ENCODE measurements at regions not wholly inside any gene's neighbourhood (a gene's known extent, or its start where the extent isn't known, plus 50 kb on each side); places are given as distances from the start of the nearest gene placed in this dataset.
A peak's percentile ranks its signal among the peaks of the same experiment; 100 is the strongest.
"Not testable (repeated sequence)": the region's sequence is repeated elsewhere in the genome, so short reads cannot be mapped to it uniquely, and the experiment has no call there.

GRCh38 chr3:191975936-191976335 is 515.0 kb downstream of the PYDC2 start:
- DNase-seq = no peak

GRCh38 chr3:191980443-191980842 is 519.5 kb downstream of the PYDC2 start:
- no peak for DNase-seq

DNA sequence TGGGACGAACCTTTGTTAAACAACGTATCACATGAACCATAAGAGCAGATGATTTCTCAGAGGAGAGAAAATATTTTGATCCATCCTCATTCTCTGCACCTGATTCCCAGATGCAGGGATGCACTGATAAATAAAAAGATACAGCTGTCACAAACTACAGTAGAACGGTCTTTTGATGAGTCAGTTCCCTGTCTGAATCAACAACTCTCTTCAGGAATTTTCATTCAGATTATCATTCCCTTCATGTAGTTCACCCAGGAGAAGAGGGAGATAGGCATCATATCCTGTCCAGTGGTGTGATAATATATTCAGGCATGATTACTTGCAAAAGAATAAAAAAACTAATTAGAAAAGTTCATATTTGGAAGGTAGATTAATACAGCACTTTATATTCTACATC is 521.5 kb downstream of the PYDC2 start:
- DNase-seq = no peak

- no peak for DNase-seq
Measured at GRCh38 chr3:191985691-191986090, 524.7 kb downstream of the PYDC2 start.

DNA sequence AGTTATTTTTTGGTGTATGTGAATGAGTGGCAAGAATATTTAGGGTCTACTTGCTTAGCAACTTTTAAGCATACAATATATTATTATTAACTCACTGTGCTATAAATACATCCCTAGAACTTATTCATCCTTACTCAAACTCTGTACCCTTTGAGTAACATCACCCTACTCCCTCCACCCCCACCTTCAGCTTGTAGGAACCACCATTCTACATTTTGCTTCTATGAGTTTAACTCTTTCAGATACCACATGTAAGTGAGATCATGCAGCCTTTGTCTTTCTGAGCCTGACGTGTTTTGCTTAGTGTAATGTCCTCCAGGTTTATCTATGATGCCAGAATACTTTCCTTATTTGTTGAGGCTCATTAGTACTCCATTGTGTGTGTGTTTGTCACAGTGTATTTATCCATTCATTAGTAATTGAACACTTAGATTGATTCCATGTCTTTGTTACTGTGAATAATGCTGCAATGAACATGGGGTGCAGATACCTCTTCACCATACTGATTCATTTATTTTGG is 526.9 kb downstream of the PYDC2 start:
- no peak for DNase-seq

- DNase-seq = not testable (repeated sequence)
Measured at GRCh38 chr3:191993952-191994351, 533.0 kb downstream of the PYDC2 start.

DNA sequence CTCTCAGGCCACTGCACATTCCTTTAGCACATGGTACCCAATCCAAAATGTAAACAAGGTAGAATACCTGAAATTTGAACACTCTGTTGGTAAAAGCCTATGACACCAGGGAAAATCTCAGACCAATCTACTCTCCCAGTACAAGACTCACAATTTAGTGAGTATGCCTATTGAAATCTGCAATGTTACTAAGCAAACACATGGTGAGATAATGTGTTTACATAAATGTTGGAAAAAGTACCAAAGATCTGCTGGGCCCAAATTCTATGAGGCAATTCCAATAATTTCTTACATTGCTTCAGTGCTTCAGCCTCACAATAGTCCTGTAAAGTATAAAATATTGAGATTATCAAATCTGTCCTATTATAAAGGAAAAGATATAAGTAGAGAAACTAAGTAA is 536.1 kb downstream of the PYDC2 start:
- DNase-seq = no peak

GRCh38 chr3:191997579-191998268 is 536.8 kb downstream of the PYDC2 start:
- no peak for DNase-seq

DNA sequence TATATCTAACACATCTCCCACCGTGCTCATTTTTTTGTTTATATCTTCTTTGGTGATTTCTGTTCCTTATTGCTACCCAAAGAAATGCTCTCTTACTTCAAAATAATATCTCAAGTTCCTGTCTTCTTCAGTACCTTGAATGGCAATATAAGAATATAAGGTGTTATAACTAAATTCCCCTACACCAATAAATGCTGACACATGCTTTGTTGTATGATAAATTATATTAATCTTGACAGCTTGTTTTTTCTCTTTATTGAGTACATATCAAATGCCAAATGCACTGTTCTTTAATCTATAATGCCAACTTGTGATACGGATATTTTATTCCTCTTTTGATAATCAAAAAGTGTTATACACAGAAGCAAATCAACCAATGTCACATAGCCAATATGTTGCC is 540.3 kb downstream of the PYDC2 start:
- DNase-seq = no peak

- DNase-seq = no peak
Measured at GRCh38 chr3:192005989-192006388, 545.0 kb downstream of the PYDC2 start.

DNA sequence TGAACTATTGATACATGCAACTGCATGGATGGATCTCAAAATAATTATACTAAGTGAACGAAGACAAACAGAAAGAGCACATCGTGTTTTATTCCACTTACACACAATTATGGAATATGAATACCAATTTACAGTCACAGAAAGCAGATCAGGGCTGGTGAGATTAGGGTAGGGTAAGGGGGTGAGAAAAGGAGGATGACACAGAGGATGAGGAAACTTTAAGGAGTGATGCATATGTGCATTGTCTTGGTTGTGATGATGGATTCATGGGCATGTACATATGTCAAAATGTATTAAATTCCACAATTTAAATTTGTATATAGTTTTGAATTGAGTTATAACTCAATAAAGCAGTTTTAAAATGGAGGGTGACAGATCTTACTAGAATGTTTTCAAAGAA is 548.9 kb downstream of the PYDC2 start:
- DNase-seq = no peak

DNA sequence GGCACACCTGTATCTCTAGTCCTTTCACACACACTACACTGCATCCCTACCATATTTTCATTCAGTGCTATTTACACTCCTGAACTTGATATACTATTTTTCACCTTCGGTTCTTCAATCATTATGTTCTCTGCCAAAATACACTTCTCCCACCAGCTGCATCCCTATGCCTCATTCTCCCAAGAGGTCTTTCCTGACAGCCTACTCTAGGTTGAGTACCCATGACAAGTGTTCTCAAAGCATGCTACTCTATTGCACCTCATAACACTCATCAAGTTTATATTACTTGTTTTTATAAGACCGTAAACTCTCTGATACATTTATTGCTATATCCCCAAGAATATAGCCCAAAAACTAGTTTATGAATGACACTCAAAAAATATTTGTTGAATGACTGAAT is 549.5 kb downstream of the PYDC2 start:
- no peak for DNase-seq

DNA sequence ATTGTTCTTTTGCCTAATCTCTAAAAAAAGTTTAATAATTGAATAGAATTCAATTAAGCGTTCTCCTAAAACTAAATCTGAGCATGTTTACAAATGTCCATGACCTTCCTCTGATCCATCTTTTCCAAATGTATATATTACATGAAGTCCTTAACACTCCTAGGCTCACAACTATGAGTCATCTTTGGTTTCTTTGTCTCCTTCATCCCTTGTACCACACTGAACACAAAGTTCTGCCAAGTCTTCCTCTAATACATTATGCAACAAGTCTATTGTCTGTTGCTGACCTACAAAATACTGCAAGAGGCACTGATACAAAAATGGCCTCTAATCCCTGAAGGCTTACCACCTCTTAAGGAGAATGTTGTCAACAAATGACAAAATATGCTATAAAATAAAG is 550.2 kb downstream of the PYDC2 start:
- no peak for DNase-seq

GRCh38 chr3:192013110-192013509 is 552.1 kb downstream of the PYDC2 start:
- no peak for DNase-seq

- no peak for DNase-seq
Measured at GRCh38 chr3:192022412-192022811, 561.4 kb downstream of the PYDC2 start.

DNA sequence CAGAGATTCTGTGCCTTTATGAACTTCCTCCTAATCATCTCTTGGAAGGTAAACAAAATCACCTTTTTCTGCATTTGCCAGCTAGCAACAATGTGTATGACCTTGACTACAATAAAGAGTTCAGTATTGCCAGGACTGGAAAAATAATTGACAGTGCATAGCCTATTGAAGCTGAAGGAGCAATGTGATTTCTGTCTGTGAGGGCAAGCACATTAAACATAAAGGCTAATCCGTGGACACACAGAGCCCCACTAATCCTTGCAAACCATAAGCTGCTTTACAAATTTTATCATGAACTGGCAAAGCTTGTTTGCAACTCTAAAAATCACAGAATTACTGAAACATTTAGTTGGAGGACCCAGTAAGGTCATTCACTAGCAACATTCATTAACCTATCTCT is 563.8 kb downstream of the PYDC2 start:
- no peak for DNase-seq

DNA sequence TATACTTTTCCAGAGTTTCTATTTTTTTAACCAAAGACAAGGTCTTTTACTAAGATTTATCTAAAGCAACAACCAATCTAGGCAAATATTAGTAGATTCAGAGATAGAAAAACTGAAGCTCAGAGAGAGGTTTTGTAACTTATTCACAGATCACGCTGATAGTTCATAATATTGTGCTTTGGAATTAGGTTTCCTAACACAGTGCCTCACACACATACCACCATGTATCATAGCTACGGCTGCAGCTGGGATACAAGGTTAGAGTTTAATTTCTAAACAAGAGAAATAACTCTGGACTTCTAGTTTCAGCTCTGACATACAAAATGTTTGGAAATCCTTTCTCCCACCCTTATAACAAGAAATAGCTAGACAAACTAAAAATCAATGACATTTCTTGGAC is 565.7 kb downstream of the PYDC2 start:
- no peak for DNase-seq

DNA sequence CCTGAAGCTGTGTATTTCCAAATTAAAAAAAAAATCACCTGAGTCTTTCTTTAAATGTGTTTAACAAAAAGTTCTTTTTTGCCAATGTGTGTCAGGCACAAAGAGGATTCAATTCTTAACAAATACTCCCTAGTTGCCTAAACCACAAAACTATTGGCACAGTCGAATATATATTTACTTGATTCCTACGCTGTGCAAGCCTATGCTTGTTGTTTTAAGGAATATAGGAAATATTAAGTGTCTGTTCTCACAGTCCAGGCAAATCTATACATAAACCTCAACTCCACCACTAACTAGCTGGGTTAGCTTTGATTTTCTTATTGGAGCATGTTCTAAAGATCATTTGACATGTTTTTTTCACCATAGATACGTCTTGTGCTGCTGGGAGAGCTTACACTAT is 571.0 kb downstream of the PYDC2 start:
- DNase-seq = no peak

DNA sequence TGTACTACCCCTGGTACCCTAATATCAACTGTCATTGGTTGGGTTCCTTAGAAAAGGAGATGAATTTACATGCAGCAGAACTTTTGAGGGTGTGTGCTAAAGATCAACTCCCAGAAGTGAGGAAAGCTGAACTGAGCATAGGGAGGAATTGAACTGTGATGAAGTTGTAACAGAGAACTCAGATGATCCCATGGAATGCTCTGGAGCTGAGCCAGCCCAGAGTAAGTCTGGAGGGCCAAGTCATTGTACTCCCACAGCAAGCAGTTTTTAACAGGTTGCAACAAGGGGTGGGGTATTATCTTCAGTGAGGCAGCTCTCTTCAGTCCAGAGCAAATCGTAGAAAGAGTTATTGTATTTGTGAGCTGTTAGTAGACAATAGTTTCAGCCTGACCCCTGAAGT is 572.3 kb downstream of the PYDC2 start:
- no peak for DNase-seq

GRCh38 chr3:192038726-192039125 is 577.8 kb downstream of the PYDC2 start:
- no peak for DNase-seq

- DNase-seq = no peak
Measured at GRCh38 chr3:192039593-192039992, 578.6 kb downstream of the PYDC2 start.

- DNase-seq = peak in 1 of 2 experiments; percentile 38
Measured at GRCh38 chr3:192040282-192041043, 579.5 kb downstream of the PYDC2 start.

DNA sequence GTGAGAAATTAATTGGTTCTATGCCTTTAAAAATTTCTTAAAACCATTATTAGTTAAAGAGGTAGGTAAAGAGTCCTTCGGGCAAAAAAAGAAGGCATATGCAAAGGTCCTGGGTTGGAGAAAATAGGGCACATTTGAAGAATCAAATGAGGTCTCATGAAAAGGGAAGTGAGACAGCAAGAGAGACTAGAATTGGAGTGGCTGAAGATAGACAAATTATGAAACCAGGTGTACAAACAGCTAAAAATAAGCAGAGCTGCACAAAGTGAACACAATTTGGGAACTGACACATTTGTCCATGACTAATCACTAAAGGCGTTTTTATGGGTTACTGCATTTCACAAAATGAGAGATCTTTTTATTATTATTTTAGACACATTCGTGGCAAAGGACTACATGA is 581.2 kb downstream of the PYDC2 start:
- DNase-seq = no peak

GRCh38 chr3:192054881-192055280 is 593.9 kb downstream of the PYDC2 start:
- no peak for DNase-seq

- DNase-seq = no peak
Measured at GRCh38 chr3:192055946-192056345, 595.0 kb downstream of the PYDC2 start.
